ENCODE measurements at regions not wholly inside any gene's neighbourhood (a gene's known extent, or its start where the extent isn't known, plus 50 kb on each side); places are given as distances from the start of the nearest gene placed in this dataset.

GRCh38 chr18:1464444-1465217 lies 560.0 kb downstream of the ADCYAP1 start:
- TF ChIP-seq CTCF (IDR thresholded peaks at IDR 0.05) (no peak), CBFB (CRISPR knock-in tag; IDR thresholded peaks at IDR 0.05; ENCODE audit: low read depth) (no peak), KAT7 (CRISPR knock-in tag; IDR thresholded peaks at IDR 0.05; ENCODE audit: borderline replicate concordance) (no peak), GABPB1 (CRISPR knock-in tag; IDR thresholded peaks at IDR 0.05) (no peak), JUN (CRISPR knock-in tag; IDR thresholded peaks at IDR 0.05) (no peak), ZNF425 (CRISPR knock-in tag; conservative IDR thresholded peaks at IDR 0.05) (no peak), ATF2 (CRISPR knock-in tag; IDR thresholded peaks at IDR 0.05; ENCODE audit: borderline replicate concordance, low read depth) (no peak), E2F4 (CRISPR knock-in tag; IDR thresholded peaks at IDR 0.05; ENCODE audit: borderline replicate concordance, low read depth) (no peak), MAX (CRISPR knock-in tag; IDR thresholded peaks at IDR 0.05) (no peak), HMGA2 (CRISPR knock-in tag; IDR thresholded peaks at IDR 0.05) (no peak)

Measured in WTC11 (cell line).